ENCODE measurements at regions not wholly inside any gene's neighbourhood (a gene's known extent, or its start where the extent isn't known, plus 50 kb on each side); places are given as distances from the start of the nearest gene placed in this dataset.
"Not testable (repeated sequence)": the region's sequence is repeated elsewhere in the genome, so short reads cannot be mapped to it uniquely, and the experiment has no call there.

DNA sequence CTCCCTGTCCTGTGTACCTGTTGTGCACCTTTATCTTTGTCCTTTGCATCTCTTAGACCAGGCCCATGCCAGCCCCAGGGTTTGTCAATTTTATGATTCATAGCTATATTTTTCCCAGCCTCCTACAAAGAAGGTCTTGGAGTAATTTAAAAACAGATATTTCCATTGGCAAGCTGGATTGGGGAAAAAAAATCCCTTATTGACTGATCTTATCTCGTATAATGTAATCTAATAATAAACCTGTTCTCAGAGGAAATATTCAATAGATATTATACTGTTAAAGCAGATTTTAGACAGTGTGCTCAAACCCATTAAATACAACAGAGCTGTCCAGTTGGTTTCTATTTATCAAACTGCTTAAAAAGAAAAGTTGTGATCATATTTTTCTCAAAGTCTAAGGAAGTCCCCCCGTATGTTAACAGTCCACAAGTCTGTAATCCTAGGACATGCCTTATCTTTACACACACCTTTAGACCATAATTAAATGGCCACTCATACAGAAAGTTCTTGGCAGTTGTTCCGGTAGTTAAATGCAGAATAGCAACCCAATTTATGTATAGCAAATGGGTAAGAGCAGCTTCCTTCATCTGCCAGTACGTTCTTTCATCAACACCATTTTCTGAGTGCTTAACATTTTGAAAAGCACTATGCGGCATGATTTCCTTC, 700.9 kb upstream of the NR2F2 start:
- DNase-seq (ENCODE audit: low read depth) = no peak
- no peak overlapping the region for H3K4me3 ChIP-seq (ENCODE audit: control insufficient read depth, low read depth, low read length)
- TF ChIP-seq CTCF (IDR thresholded peaks at IDR 0.05; ENCODE audit: control insufficient read depth, insufficient read depth, low read depth, low read length, missing control alignments) = no peak

DNA sequence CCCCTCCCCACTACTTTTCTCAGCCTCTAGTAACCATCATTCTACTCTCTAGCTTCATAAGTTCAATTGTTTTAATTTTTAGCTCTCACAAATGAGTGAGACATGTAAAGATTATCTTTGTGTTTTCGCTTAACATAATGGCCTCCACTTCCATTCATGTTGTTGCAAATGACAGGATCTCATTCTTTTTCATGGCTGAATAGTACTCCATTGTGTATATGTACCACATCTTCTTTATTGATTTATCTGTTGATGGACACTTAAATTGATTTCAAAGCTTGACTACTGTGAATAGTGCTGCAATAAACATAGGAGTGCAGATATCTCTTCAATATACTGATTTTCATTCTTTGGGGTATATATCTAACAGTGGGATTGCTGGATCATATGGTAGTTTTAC, 699.8 kb upstream of the NR2F2 start:
- no peak overlapping the region for H3K4me3 ChIP-seq (ENCODE audit: control insufficient read depth, low read depth, low read length)
- no peak for DNase-seq (ENCODE audit: low read depth)
- no peak for TF ChIP-seq CTCF (IDR thresholded peaks at IDR 0.05; ENCODE audit: control insufficient read depth, insufficient read depth, low read depth, low read length, missing control alignments)

DNA sequence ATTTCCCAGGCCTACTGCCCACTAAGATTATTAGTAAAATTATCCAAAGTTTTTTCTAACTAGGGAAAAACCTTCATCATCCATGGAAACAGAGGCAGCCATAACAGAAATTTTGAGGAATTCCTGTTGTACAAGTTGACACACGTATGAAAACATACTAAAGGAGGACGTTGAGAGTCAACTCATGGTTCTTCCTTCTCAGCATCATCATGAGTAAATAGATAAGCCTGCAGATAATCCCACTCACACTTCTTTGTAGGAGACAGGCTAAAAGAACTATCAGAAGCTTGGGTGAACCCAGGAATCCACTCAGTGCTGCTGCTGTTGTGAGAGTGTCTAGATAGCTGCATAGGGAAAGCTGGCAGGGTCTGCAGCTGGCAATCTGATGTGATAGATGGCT, 694.8 kb upstream of the NR2F2 start:
- no peak for TF ChIP-seq CTCF (IDR thresholded peaks at IDR 0.05; ENCODE audit: control insufficient read depth, insufficient read depth, low read depth, low read length, missing control alignments)
- H3K4me3 ChIP-seq (ENCODE audit: control insufficient read depth, low read depth, low read length) = no peak overlapping the region
- no peak for DNase-seq (ENCODE audit: low read depth)

GRCh38 chr15:95636107-95636506, 694.4 kb upstream of the NR2F2 start:
- TF ChIP-seq CTCF (IDR thresholded peaks at IDR 0.05; ENCODE audit: control insufficient read depth, insufficient read depth, low read depth, low read length, missing control alignments) = no peak
- DNase-seq (ENCODE audit: low read depth) = no peak
- H3K4me3 ChIP-seq (ENCODE audit: control insufficient read depth, low read depth, low read length) = no peak overlapping the region

- H3K4me3 ChIP-seq (ENCODE audit: control insufficient read depth, low read depth, low read length) = not testable (repeated sequence)
Observed at GRCh38 chr15:95637234-95637633, 693.3 kb upstream of the NR2F2 start.

DNA sequence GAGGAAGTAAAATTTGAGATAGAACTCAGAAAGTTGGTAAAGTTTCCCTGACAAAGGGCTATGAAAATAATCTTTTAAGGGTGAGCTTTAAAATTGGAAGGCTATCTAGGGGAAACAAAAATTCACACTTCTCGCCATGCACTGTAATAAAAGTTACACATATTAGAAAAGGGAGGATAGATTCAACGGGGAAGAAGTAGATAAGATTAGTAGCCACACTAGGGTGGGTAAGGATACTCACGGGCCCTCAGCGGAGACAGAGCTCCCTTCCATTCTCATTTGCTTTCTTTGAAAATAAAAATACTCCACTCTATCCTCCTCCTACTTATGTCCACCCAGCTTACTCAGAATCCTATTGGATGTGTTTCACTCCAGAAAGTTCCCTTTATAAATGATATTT, 691.3 kb upstream of the NR2F2 start:
- no peak overlapping the region for H3K4me3 ChIP-seq (ENCODE audit: control insufficient read depth, low read depth, low read length)
- TF ChIP-seq CTCF (IDR thresholded peaks at IDR 0.05; ENCODE audit: control insufficient read depth, insufficient read depth, low read depth, low read length, missing control alignments) = no peak
- DNase-seq (ENCODE audit: low read depth) = no peak

More at GRCh38 chr15:95637234-95637633, 693.3 kb upstream of the NR2F2 start:
- DNase-seq (ENCODE audit: low read depth) = not testable (repeated sequence)

GRCh38 chr15:95644100-95644875, 686.2 kb upstream of the NR2F2 start:
- no peak for TF ChIP-seq CTCF (IDR thresholded peaks at IDR 0.05; ENCODE audit: control insufficient read depth, insufficient read depth, low read depth, low read length, missing control alignments)

More at GRCh38 chr15:95644100-95644875, 686.2 kb upstream of the NR2F2 start:
- DNase-seq (ENCODE audit: low read depth) = no peak
- H3K4me3 ChIP-seq (ENCODE audit: control insufficient read depth, low read depth, low read length) = no peak overlapping the region

All from AG09309 (cell line).